OCI-LY3 (cell line): ENCODE measurements at regions not wholly inside any gene's neighbourhood (a gene's known extent, or its start where the extent isn't known, plus 50 kb on each side); places are given as distances from the start of the nearest gene placed in this dataset.

Experiments
- CTCF ChIP-seq: fragments of 200-600, 300-600 bp; sonication (generic); IDR thresholded peaks from 2 replicates; pipeline ENCODE4 v1.5.1; 2014; ENCODE audit warnings: antibody characterized with exemption, low read length, low read depth
- EZH2phosphoT487 ChIP-seq: fragments of 200-600 bp; shearing (Covaris generic); IDR thresholded peaks from 2 replicates; pipeline ENCODE4 v1.6.1; 2018; ENCODE audit warnings: antibody characterized with exemption, mixed run types, low read depth

DNA sequence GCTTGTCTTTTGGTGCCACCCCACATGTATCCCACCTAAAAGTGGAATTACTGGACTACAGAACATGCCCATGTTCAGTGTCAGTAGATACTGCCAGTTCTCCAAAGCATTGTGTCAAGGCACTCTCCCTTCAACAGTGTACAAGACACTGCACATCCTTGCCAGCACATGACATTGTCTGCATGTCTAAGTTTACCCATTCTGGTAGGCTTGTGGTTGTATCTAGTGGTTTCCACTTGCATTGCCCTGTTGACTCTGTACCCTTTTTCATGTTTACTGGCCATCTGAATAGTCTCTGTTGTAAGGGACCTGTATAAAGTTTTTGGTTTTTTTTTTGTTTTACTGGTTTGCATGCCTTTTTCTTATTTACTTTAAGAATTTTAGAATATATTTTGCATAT lies 222.4 kb upstream of the CNR1 start:
- TF ChIP-seq CTCF (no peak), EZH2phosphoT487 (no peak)
